Duodenal mucosa (tissue), 2 donors: ENCODE measurements at regions not wholly inside any gene's neighbourhood (a gene's known extent, or its start where the extent isn't known, plus 50 kb on each side); places are given as distances from the start of the nearest gene placed in this dataset.

Experiments used
- H3K27ac ChIP-seq: one replicate; pipeline ENCODE4 v1.7.0; 2013; ENCODE audit warnings: low read depth, low read length
- H3K27me3 ChIP-seq, 2 donors: one replicate each; pipeline ENCODE4 v1.7.0; 2013; ENCODE audit warnings: low read length in 2 of 2, control low read depth in 1 of 2; ENCODE audit not compliant: insufficient read depth in 2 of 2, control insufficient read depth in 1 of 2
- H3K36me3 ChIP-seq, 2 donors: one replicate each; pipeline ENCODE4 v1.7.0; 2013; ENCODE audit warnings: low read length in 2 of 2, control low read depth in 1 of 2; ENCODE audit not compliant: insufficient read depth in 2 of 2, control insufficient read depth in 1 of 2
- H3K4me1 ChIP-seq, 2 donors: one replicate each; pipeline ENCODE4 v1.7.0; 2013; ENCODE audit warnings: low read length in 2 of 2, control low read depth in 1 of 2; ENCODE audit not compliant: insufficient read depth in 2 of 2, control insufficient read depth in 1 of 2
- H3K4me3 ChIP-seq, 2 donors: one replicate each; pipeline ENCODE4 v1.7.0; 2013; ENCODE audit warnings: low read length in 2 of 2, low read depth in 1 of 2
- H3K9ac ChIP-seq, 2 donors: one replicate each; pipeline ENCODE4 v1.7.0; 2013; ENCODE audit warnings: low read length in 2 of 2, low read depth in 1 of 2
- H3K9me3 ChIP-seq, 2 donors: one replicate each; pipeline ENCODE4 v1.7.0; 2013; ENCODE audit warnings: low read length in 2 of 2, control low read depth in 1 of 2; ENCODE audit not compliant: control insufficient read depth in 1 of 2

GRCh38 chr3:66709532-66709931 is 208.7 kb upstream of the LRIG1 start:
- no peaks in the 10 kb centered on the region for H3K4me1 ChIP-seq
- H3K27me3 ChIP-seq, result no peaks in the 10 kb centered on the region
- H3K36me3 ChIP-seq, result no peaks in the 10 kb centered on the region
- H3K4me3 ChIP-seq, result no peak overlapping the region
- no peak overlapping the region for H3K27ac ChIP-seq
- H3K9ac ChIP-seq, result no peak overlapping the region
- no peaks in the 10 kb centered on the region for H3K9me3 ChIP-seq

DNA sequence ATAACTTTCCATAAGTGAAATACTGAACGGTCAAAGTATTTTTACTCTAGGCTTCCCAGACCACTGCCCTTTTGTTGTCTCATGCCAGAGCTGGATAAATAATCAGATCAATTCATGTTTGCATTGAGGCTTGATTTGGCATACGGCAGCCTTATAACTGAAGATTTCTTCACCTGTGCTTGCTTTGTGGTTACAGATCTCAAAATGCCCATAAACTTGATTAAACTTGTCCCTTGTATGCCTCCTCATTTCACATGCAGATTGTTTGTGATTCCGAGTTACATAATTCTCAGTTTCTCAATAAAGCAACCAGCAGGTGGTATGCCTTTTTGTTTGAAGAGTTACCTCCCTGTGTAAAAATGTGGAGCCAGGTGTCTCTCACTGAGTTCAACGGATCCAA is 211.4 kb upstream of the LRIG1 start:
- H3K9me3 ChIP-seq, result no peaks in the 10 kb centered on the region
- no peaks in the 10 kb centered on the region for H3K27me3 ChIP-seq
- no peak overlapping the region for H3K4me3 ChIP-seq
- no peak overlapping the region for H3K9ac ChIP-seq
- H3K4me1 ChIP-seq, result no peaks in the 10 kb centered on the region
- H3K27ac ChIP-seq, result no peak overlapping the region
- H3K36me3 ChIP-seq, result no peaks in the 10 kb centered on the region

DNA sequence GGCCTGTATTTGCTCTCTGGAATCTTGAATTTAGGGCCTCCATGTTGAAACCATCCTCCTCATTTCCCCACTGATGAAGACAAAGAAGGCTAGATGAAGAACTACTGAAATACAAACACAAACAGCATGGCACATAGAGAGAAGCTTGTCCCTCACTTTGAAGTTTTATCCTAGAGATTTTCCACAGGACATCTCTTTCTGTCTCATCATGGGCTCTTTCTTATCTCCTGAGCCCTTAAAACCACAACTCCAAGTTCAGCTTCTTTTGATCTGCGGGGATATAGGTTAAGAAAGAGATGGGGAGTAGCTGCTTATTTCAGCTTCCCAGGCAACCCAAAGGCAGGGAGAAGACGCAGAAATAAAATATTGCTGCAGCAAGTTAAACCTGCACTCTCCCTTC is 213.1 kb upstream of the LRIG1 start:
- Histone ChIP-seq H3K36me3 (no peaks in the 10 kb centered on the region), H3K27ac (no peak overlapping the region), H3K27me3 (no peaks in the 10 kb centered on the region), H3K9ac (no peak overlapping the region), H3K4me1 (no peaks in the 10 kb centered on the region), H3K4me3 (no peak overlapping the region), H3K9me3 (no peaks in the 10 kb centered on the region)

- no peaks in the 10 kb centered on the region for H3K9me3 ChIP-seq
- no peak overlapping the region for H3K9ac ChIP-seq
- no peaks in the 10 kb centered on the region for H3K4me1 ChIP-seq
- H3K27ac ChIP-seq, result no peak overlapping the region
- H3K27me3 ChIP-seq, result no peaks in the 10 kb centered on the region
- no peaks in the 10 kb centered on the region for H3K36me3 ChIP-seq
- H3K4me3 ChIP-seq, result no peak overlapping the region
Measured at GRCh38 chr3:66715806-66716205, 215.0 kb upstream of the LRIG1 start.

DNA sequence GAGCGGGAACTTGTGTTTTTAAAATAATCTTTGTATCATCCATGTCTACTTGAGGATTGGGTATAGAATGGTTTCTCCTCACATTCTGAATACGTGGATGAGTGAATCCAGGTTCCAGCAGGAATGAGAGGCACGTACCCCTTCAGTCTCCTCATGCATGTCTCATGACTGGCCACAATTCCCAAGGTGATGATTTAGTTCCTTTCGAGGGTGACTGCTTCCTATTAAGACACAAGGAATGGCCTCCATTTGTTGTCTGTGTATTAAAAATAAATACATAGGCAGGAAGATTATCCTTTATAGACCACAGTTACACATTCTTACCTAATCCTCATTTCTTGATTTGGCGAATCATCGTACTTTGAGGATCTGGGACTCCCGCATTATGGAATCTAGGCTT is 217.0 kb upstream of the LRIG1 start:
- H3K9me3 ChIP-seq, result no peaks in the 10 kb centered on the region
- no peaks in the 10 kb centered on the region for H3K4me1 ChIP-seq
- no peaks in the 10 kb centered on the region for H3K36me3 ChIP-seq
- H3K4me3 ChIP-seq, result no peak overlapping the region
- H3K9ac ChIP-seq, result no peak overlapping the region
- no peak overlapping the region for H3K27ac ChIP-seq
- no peaks in the 10 kb centered on the region for H3K27me3 ChIP-seq

DNA sequence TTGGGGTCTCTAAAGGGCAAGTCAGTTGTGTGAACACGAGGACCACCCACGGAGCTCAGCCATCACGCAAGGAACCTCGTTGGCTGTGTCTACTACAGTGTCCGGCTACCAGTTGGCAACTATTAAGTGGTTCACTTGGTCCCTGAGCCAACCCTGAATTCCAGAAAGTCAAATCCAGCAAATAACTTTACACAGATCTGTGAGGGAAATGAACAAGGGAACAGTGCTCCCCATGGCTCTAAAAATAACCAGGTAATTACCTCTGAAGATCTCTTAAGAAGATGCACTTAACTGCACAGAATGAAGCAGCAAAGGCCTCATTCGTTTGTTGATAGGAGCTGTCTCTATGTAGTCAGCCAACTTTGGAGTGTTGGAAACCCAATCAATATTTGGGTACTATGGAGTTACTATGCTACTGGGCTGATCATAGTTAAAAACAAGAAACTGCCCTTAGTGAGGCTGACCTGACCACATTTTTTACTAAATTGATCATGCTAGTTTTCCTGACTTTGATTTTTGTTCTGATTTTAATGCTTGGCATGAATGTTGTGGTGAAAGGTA is 219.1 kb upstream of the LRIG1 start:
- H3K27me3 ChIP-seq, result no peaks in the 10 kb centered on the region
- H3K4me3 ChIP-seq, result no peak overlapping the region
- H3K9ac ChIP-seq, result no peak overlapping the region
- H3K9me3 ChIP-seq, result no peaks in the 10 kb centered on the region
- H3K36me3 ChIP-seq, result no peaks in the 10 kb centered on the region
- H3K27ac ChIP-seq, result no peak overlapping the region
- no peaks in the 10 kb centered on the region for H3K4me1 ChIP-seq

DNA sequence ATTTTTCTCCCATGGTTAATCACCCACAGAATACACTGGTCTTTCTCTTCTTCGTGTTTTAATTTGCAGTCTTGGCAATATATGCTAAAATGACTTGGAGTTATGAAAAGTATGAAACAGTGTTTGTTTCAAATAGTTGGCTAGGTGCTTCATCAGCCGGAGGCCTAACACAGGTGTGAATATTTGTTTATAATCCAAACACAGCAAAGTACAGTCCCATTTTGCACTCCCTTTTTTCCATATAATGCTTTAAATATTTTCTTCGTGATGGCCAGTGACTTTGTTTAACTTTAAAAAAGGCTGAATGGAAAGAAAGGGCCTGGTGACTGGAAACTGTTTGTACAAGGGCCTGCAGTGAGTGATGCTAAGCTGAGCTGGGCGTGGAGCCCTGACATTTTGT is 219.7 kb upstream of the LRIG1 start:
- Histone ChIP-seq H3K27ac (no peak overlapping the region), H3K9me3 (no peaks in the 10 kb centered on the region)

DNA sequence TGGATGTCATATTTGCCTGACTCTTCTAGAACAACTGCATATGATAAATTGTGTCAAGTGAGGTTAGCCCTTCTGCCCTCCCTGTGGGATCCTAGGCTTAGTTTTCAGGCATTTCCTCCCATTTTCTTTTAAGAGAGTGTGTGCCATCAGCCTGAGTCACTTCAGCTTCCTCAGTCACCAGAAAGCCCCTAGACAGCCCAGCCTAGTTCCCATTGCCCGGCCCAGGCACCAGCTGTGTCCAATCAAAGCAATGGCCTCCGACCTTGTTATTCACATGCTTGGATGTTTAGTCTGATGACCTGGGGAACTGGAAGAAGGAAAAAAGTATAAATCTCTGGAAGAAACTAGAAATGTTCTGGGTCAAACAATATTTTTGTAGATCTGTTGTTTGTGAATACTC is 221.9 kb upstream of the LRIG1 start:
- H3K27ac ChIP-seq, result no peak overlapping the region
- no peaks in the 10 kb centered on the region for H3K27me3 ChIP-seq
- no peak overlapping the region for H3K4me3 ChIP-seq
- H3K36me3 ChIP-seq, result no peaks in the 10 kb centered on the region
- H3K9me3 ChIP-seq, result no peaks in the 10 kb centered on the region
- H3K4me1 ChIP-seq, result no peaks in the 10 kb centered on the region
- H3K9ac ChIP-seq, result no peak overlapping the region

More for the DNA sequence above, 219.7 kb upstream of the LRIG1 start:
- H3K4me3 ChIP-seq, result no peak overlapping the region
- H3K4me1 ChIP-seq, result no peaks in the 10 kb centered on the region
- no peaks in the 10 kb centered on the region for H3K36me3 ChIP-seq
- no peaks in the 10 kb centered on the region for H3K27me3 ChIP-seq
- H3K9ac ChIP-seq, result no peak overlapping the region

DNA sequence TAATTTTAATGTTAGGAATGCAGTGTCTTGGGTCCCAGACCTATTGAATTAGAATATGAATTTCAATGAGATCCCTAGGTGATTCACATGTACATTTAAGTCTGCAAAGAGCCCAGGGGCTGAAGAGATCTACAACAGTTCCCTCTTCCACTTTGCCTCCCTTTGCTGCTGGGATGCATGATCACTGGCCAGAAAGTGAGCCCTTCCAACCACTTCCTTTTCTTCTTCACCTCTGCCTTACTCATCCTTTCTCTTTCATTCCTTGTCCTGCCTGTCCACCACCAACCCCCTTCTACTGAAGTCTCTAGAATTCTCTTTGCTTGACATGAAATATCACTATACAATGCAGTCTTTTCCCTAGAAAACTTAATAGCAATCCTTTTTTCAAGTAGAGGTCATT is 222.4 kb upstream of the LRIG1 start:
- H3K9ac ChIP-seq, result no peak overlapping the region
- no peak overlapping the region for H3K27ac ChIP-seq
- no peaks in the 10 kb centered on the region for H3K27me3 ChIP-seq
- no peaks in the 10 kb centered on the region for H3K36me3 ChIP-seq
- H3K9me3 ChIP-seq, result no peaks in the 10 kb centered on the region
- no peak overlapping the region for H3K4me3 ChIP-seq
- no peaks in the 10 kb centered on the region for H3K4me1 ChIP-seq

DNA sequence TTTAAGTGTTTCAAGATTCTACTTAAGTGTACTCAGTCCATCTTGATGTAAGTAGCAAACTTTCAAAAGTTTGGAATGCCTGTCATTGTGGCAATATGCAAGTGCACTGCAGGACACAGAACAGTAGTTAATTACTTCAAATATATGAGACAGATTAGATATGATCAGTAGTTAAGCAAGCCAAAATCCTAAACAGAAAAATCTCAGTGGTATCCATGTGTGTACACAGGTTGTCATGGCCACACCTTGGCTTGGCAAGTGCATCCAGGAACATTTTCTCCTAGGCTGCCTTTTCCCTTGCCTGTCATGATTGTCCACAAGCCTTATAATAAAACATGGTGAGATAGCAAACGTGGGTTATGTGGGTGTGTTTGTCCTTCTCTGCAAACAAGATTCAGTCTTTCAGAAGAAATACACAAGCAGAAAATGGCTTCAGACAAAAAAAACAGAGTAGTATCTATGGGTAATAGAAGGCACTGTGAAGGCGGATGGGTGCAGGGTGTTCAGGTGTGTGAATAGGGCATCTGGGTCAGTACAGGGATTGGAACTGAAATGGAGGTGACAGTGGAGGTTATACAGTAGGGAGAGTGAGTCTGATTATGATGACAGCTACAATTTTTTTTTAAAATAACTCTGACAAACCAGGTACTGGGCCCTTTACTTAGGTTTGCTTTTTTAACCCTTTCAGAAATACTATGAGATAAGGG is 229.0 kb upstream of the LRIG1 start:
- H3K36me3 ChIP-seq, result no peaks in the 10 kb centered on the region
- no peak overlapping the region for H3K4me3 ChIP-seq
- H3K9me3 ChIP-seq, result no peaks in the 10 kb centered on the region
- no peaks in the 10 kb centered on the region for H3K27me3 ChIP-seq
- no peak overlapping the region for H3K27ac ChIP-seq
- peaks cover 0 to 4% of the 10 kb centered on the region in 2 donors for H3K4me1 ChIP-seq
- no peak overlapping the region for H3K9ac ChIP-seq
